ENCODE measurements at regions not wholly inside any gene's neighbourhood (a gene's known extent, or its start where the extent isn't known, plus 50 kb on each side); places are given as distances from the start of the nearest gene placed in this dataset.

DNA sequence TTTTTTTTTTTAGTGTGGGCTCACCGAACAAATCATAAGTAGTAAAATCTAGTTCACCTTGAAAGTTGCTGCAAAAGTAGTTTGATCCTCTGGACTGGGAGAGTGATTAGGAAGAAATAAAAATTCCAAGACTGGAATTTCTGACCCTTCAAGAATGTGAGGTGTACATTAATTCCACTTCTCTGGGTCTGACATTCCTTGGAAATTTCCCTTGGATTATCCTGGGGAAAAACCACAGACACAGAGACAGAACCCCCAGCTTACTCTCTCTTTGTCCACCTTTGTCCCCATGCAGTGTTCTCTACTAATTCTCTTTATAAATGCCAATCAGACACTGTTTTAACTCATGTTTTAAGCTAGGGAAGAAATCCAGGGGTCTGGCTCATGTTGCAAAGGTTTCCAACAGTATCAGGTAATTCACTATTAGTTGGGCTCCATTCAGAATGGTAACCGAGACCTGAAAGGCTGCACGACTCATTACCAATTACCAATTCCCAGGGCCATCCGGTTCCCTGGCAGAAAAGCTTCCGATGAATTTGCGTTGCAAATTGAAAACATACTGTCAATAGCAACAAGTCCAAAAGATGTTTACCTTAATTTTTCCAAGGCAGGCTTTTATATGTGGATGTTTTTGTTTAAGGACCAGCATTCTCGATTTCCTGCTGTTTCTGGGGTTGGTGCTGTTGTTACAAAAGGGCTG is 86.3 kb downstream of the BAMBI start:
- TF ChIP-seq, protein P1, sequence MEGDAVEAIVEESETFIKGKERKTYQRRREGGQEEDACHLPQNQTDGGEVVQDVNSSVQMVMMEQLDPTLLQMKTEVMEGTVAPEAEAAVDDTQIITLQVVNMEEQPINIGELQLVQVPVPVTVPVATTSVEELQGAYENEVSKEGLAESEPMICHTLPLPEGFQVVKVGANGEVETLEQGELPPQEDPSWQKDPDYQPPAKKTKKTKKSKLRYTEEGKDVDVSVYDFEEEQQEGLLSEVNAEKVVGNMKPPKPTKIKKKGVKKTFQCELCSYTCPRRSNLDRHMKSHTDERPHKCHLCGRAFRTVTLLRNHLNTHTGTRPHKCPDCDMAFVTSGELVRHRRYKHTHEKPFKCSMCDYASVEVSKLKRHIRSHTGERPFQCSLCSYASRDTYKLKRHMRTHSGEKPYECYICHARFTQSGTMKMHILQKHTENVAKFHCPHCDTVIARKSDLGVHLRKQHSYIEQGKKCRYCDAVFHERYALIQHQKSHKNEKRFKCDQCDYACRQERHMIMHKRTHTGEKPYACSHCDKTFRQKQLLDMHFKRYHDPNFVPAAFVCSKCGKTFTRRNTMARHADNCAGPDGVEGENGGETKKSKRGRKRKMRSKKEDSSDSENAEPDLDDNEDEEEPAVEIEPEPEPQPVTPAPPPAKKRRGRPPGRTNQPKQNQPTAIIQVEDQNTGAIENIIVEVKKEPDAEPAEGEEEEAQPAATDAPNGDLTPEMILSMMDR (conservative IDR thresholded peaks at IDR 0.05) = no peak
- TF ChIP-seq ZFX (IDR thresholded peaks at IDR 0.05) = no peak
